ENCODE measurements at regions not wholly inside any gene's neighbourhood (a gene's known extent, or its start where the extent isn't known, plus 50 kb on each side); places are given as distances from the start of the nearest gene placed in this dataset.

GRCh38 chr12:92234533-92234932 is 88.9 kb upstream of the BTG1 start:
- TF ChIP-seq CTCF (conservative IDR thresholded peaks at IDR 0.05; ENCODE audit: low read depth, low read length) (no peak), EZH2 (IDR thresholded peaks at IDR 0.05; ENCODE audit: borderline replicate concordance, low read depth, low read length, poor library complexity, severe bottlenecking) (no peak)

Data from A673 (cell line).